WI38 (cell line): ENCODE measurements at regions not wholly inside any gene's neighbourhood (a gene's known extent, or its start where the extent isn't known, plus 50 kb on each side); places are given as distances from the start of the nearest gene placed in this dataset.

Experiments
- H3K4me3 ChIP-seq: 2 replicates; pipeline ENCODE4 v1.5.1; 2011; ENCODE audit warnings: low read depth, mild to moderate bottlenecking, control low read depth, low read length
- CTCF ChIP-seq: IDR thresholded peaks from 2 replicates; pipeline ENCODE4 v1.5.1; 2012; ENCODE audit warnings: low read depth, mild to moderate bottlenecking, control low read depth, low read length

- TF ChIP-seq CTCF, result no peak
- H3K4me3 ChIP-seq, result no peak overlapping the region
Measured at GRCh38 chr12:98328467-98328866, 186.9 kb upstream of the TMPO start.

GRCh38 chr12:98329589-98329988, 185.8 kb upstream of the TMPO start:
- H3K4me3 ChIP-seq, result no peak overlapping the region
- no peak for TF ChIP-seq CTCF

GRCh38 chr12:98332642-98333041, 182.7 kb upstream of the TMPO start:
- TF ChIP-seq CTCF, result no peak
- H3K4me3 ChIP-seq, result no peak overlapping the region

- no peak overlapping the region for H3K4me3 ChIP-seq
- no peak for TF ChIP-seq CTCF
Measured at GRCh38 chr12:98334768-98335167, 180.6 kb upstream of the TMPO start.

GRCh38 chr12:98341026-98341425, 174.4 kb upstream of the TMPO start:
- no peak overlapping the region for H3K4me3 ChIP-seq
- TF ChIP-seq CTCF, result no peak

GRCh38 chr12:98341732-98342131, 173.7 kb upstream of the TMPO start:
- no peak overlapping the region for H3K4me3 ChIP-seq
- no peak for TF ChIP-seq CTCF

- no peak for TF ChIP-seq CTCF
- no peak overlapping the region for H3K4me3 ChIP-seq
Measured at GRCh38 chr12:98343002-98343567, 172.3 kb upstream of the TMPO start.
